Smooth muscle cell (in vitro differentiated cells): ENCODE measurements at regions not wholly inside any gene's neighbourhood (a gene's known extent, or its start where the extent isn't known, plus 50 kb on each side); places are given as distances from the start of the nearest gene placed in this dataset.

Experiments
- DNase-seq: peaks from one replicate; lab custom pipeline; 2025; ENCODE audit not compliant: unreplicated experiment; lab: John Stamatoyannopoulos, UW
- H2AFZ ChIP-seq: fragments of 200-600 bp; sonication (generic); 2 replicates; pipeline ENCODE4 v1.6.0; 2016; ENCODE audit warnings: antibody characterized with exemption, low read depth, mild to moderate bottlenecking
- H3F3A ChIP-seq: fragments of 200-600 bp; sonication (generic); 2 replicates; pipeline ENCODE4 v1.6.0; 2017; ENCODE audit warnings: antibody characterized with exemption, low read depth
- H3K27ac ChIP-seq: fragments of 200-600 bp; sonication (generic); 2 replicates; pipeline ENCODE4 v1.5.1; 2016; ENCODE audit warnings: low read depth, mild to moderate bottlenecking
- H3K27me3 ChIP-seq: fragments of 200-600 bp; sonication (generic); 2 replicates; pipeline ENCODE4 v1.6.1; 2016; ENCODE audit warnings: low read depth, mild to moderate bottlenecking
- H3K36me3 ChIP-seq: fragments of 200-600 bp; sonication (generic); 2 replicates; pipeline ENCODE4 v1.5.1; 2016; ENCODE audit warnings: low read depth
- H3K4me1 ChIP-seq: fragments of 200-600 bp; sonication (generic); 2 replicates; pipeline ENCODE4 v1.5.1; 2016; ENCODE audit warnings: low read depth
- H3K4me2 ChIP-seq: fragments of 200-600 bp; sonication (generic); 2 replicates; pipeline ENCODE4 v1.6.0; 2016; ENCODE audit warnings: mild to moderate bottlenecking
- H3K4me3 ChIP-seq: fragments of 200-600 bp; sonication (generic); 2 replicates; pipeline ENCODE4 v1.5.1; 2016; ENCODE audit warnings: mild to moderate bottlenecking
- H3K79me2 ChIP-seq: fragments of 200-600 bp; sonication (generic); 2 replicates; pipeline ENCODE4 v1.6.0; 2016; ENCODE audit warnings: low read depth, mild to moderate bottlenecking
- H3K9ac ChIP-seq: fragments of 200-600 bp; sonication (generic); 2 replicates; pipeline ENCODE4 v1.6.0; 2016; ENCODE audit warnings: low read depth
- H3K9me3 ChIP-seq: fragments of 200-600 bp; sonication (generic); replicated peaks from 2 replicates; pipeline ENCODE4 v1.5.1; 2016; ENCODE audit warnings: low read depth
- H4K20me1 ChIP-seq: fragments of 200-600 bp; sonication (generic); 2 replicates; pipeline ENCODE4 v1.6.0; 2016; ENCODE audit warnings: low read depth
- WGBS: methylation state at CpG from one replicate; pipeline ENCODE4 v1.1.7; 2016; ENCODE audit warnings: low lambda C conversion rate; 5-methylcytosine and 5-hydroxymethylcytosine counted together
- TF ChIP-seq, protein P1 (sequence below): fragments of 200-600 bp; sonication (generic); IDR thresholded peaks from 2 replicates; pipeline ENCODE4 v1.5.1; 2017; ENCODE audit warnings: borderline replicate concordance, mild to moderate bottlenecking, antibody characterized with exemption; ENCODE audit not compliant: insufficient read depth, poor library complexity, severe bottlenecking

DNA sequence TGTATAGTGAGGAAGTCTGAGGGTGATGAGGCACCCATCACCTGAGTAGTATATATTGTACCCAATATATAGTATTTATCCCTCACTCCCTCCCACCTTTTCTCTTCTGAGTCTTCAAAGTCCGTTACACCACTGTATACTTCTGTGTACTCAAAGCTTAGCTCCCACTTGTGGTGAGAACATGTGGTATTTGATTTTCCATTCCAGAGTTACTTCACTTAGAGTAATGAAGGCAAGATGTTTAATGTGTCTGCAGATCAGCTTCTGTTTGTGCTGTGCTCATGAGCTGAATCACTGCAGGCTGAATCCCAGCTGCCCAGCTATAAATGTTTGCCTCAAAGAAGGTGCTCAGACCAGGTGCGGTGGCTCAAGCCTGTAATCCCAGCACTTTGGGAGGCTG lies 139.3 kb upstream of the FOXA2 start:
- Histone ChIP-seq H3K4me3 (no peak overlapping the region), H3K9ac (no peak overlapping the region), H3K9me3 (no peaks in the 10 kb centered on the region), H3K79me2 (no peaks in the 10 kb centered on the region), H4K20me1 (no peaks in the 10 kb centered on the region), H3K4me2 (no peak overlapping the region), H3F3A (no peaks in the 10 kb centered on the region), H3K36me3 (no peaks in the 10 kb centered on the region), H2AFZ (no peak overlapping the region), H3K4me1 (no peaks in the 10 kb centered on the region), H3K27ac (no peak overlapping the region), H3K27me3 (peaks cover 4% of the 10 kb centered on the region)
- 43% methylated on average over 2 of the region's 2 CpGs for WGBS
- no peak for DNase-seq
- TF ChIP-seq, protein P1, sequence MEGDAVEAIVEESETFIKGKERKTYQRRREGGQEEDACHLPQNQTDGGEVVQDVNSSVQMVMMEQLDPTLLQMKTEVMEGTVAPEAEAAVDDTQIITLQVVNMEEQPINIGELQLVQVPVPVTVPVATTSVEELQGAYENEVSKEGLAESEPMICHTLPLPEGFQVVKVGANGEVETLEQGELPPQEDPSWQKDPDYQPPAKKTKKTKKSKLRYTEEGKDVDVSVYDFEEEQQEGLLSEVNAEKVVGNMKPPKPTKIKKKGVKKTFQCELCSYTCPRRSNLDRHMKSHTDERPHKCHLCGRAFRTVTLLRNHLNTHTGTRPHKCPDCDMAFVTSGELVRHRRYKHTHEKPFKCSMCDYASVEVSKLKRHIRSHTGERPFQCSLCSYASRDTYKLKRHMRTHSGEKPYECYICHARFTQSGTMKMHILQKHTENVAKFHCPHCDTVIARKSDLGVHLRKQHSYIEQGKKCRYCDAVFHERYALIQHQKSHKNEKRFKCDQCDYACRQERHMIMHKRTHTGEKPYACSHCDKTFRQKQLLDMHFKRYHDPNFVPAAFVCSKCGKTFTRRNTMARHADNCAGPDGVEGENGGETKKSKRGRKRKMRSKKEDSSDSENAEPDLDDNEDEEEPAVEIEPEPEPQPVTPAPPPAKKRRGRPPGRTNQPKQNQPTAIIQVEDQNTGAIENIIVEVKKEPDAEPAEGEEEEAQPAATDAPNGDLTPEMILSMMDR = no peak

DNA sequence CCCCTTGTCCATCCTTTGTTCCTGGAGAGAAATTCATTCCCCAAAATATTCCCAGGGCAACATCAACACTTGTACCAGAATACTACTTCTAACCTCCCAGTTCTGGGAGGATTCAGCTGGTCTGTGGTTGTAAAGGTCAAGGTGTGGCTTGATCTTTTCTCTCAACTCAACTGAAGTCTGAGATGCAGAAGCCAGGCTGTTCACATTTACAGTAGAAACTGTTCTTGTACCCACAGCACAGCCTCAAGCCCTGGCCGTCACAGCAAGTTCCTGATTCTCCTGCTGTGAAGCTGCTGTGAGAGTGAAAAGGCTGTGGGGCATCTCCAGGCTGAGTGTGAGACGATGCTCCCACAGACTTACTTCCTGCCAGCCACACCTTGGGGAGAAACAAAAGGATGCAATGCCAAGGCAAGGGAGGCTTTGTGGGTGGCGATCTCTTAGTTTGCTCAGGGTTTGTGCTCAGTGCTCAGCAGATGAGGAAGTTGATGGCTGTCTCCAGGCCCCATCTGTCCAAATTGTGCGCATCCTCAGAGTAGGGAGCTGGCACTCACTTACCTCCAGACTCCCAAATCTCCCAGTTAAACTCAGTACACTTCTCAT lies 143.9 kb upstream of the FOXA2 start:
- H2AFZ ChIP-seq = no peak overlapping the region
- no peak overlapping the region for H3K4me2 ChIP-seq
- no peaks in the 10 kb centered on the region for H3K4me1 ChIP-seq
- H3K4me3 ChIP-seq = no peak overlapping the region
- no peak for DNase-seq
- H4K20me1 ChIP-seq = no peaks in the 10 kb centered on the region
- no peaks in the 10 kb centered on the region for H3K9me3 ChIP-seq
- no peaks in the 10 kb centered on the region for H3K79me2 ChIP-seq
- no peaks in the 10 kb centered on the region for H3K36me3 ChIP-seq
- no peaks in the 10 kb centered on the region for H3K27me3 ChIP-seq
- TF ChIP-seq, protein P1 = no peak
- WGBS = 95% methylated on average over 4 of the region's 4 CpGs
- no peaks in the 10 kb centered on the region for H3F3A ChIP-seq
- H3K9ac ChIP-seq = no peak overlapping the region
- no peak overlapping the region for H3K27ac ChIP-seq

DNA sequence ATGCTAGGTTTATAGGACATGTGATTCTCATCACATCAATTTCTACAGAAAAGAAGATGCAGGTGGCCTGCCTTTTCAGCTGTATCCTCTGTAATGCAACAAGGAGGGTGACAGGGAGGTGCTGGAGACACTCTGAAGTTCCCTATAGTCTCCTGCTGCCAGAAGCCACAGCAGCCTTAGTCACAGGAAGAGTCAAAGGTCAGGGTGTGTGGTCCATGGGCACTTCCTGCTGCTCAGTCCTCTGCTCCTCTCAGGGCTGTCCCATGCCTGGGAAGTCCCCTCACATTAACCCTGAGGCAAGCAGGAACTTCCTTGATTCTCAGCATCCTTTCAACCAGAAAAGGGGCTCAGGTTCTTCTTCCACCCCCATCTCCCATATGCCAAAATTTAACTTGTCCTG lies 144.8 kb upstream of the FOXA2 start:
- Histone ChIP-seq H3K79me2 (no peaks in the 10 kb centered on the region), H3K4me2 (no peak overlapping the region), H3K9me3 (no peaks in the 10 kb centered on the region), H3F3A (no peaks in the 10 kb centered on the region), H2AFZ (no peak overlapping the region), H3K27me3 (no peaks in the 10 kb centered on the region), H3K9ac (no peak overlapping the region), H3K4me1 (no peaks in the 10 kb centered on the region), H3K36me3 (no peaks in the 10 kb centered on the region), H3K4me3 (no peak overlapping the region), H4K20me1 (no peaks in the 10 kb centered on the region), H3K27ac (no peak overlapping the region)
- no peak for DNase-seq
- TF ChIP-seq, protein P1 = no peak

DNA sequence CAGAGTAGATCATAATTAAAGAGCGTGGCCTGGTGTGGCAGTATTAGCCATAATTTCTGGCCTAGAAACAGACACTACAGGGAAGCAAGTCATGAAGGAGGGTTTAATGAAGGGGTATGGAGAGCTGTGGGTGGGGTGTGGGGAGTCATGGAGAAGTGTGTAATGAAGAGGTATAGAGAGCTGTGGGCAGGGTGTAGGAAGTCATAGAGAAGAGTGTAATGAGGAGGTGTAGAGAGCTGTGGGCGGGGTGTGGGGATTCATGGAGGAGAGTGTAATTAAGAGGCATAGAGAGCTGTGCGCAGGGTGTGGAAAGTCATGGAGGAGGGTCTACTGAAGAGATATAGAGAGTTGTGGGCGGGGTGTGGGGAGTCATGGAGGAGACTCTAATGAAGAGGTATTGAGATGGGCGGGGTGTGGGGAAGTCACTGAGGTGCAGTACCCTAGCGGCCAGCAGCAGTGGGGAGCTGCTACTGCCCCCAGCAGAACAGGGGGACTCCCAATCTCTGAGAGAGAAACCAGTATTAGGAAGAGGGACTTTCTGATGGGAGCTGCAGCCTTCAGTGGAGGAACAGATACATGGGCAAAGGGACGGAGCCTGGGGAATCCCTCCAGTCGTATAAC lies 145.4 kb upstream of the FOXA2 start:
- H3K9ac ChIP-seq = no peak overlapping the region
- no peak overlapping the region for H3K4me3 ChIP-seq
- no peak overlapping the region for H3K27ac ChIP-seq
- no peak for DNase-seq
- TF ChIP-seq, protein P1 = no peak
- no peaks in the 10 kb centered on the region for H3K4me1 ChIP-seq
- H3F3A ChIP-seq = no peaks in the 10 kb centered on the region
- H2AFZ ChIP-seq = no peak overlapping the region
- 90% methylated on average over 8 of the region's 8 CpGs for WGBS
- no peak overlapping the region for H3K4me2 ChIP-seq
- no peaks in the 10 kb centered on the region for H4K20me1 ChIP-seq
- H3K27me3 ChIP-seq = no peaks in the 10 kb centered on the region
- no peaks in the 10 kb centered on the region for H3K36me3 ChIP-seq
- H3K9me3 ChIP-seq = no peaks in the 10 kb centered on the region
- no peaks in the 10 kb centered on the region for H3K79me2 ChIP-seq
